Spleen (tissue), 11 donors: ENCODE measurements at regions not wholly inside any gene's neighbourhood (a gene's known extent, or its start where the extent isn't known, plus 50 kb on each side); places are given as distances from the start of the nearest gene placed in this dataset.
"Not testable (repeated sequence)": the region's sequence is repeated elsewhere in the genome, so short reads cannot be mapped to it uniquely, and the experiment has no call there.

Experiments
- DNase-seq: peaks from one replicate; pipeline ENCODE4 v3.0.0-alpha.2; 2020
- H3K27ac ChIP-seq, 8 donors: fragments of 200-600 bp; sonication (generic) in 7 of 8; 1 replicate in 4 of 8; 2 replicates in 4 of 8; pipeline versions ENCODE4 v1.5.0 to v1.8.0; 2016 to 2021; ENCODE audit warnings: inconsistent platforms in 4 of 8, mild to moderate bottlenecking in 4 of 8, moderate library complexity in 1 of 8
- H3K27me3 ChIP-seq, 7 donors: fragments of 200-600 bp; sonication (generic) in 6 of 7; replicated peaks in 1 of 7; 1 replicate in 4 of 7; 2 replicates in 3 of 7; pipeline versions ENCODE4 v1.5.0 to v1.8.0; 2016 to 2021; ENCODE audit warnings: inconsistent platforms in 3 of 7, mild to moderate bottlenecking in 1 of 7
- H3K36me3 ChIP-seq, 6 donors: fragments of 200-600 bp; sonication (generic) in 5 of 6; 1 replicate in 4 of 6; 2 replicates in 2 of 6; pipeline versions ENCODE4 v1.5.0 to v1.8.0; 2016 to 2021; ENCODE audit warnings: inconsistent platforms in 2 of 6
- H3K4me1 ChIP-seq, 6 donors: fragments of 200-600 bp; sonication (generic) in 5 of 6; 1 replicate in 3 of 6; 2 replicates in 3 of 6; pipeline versions ENCODE4 v1.5.0 to v1.8.0; 2016 to 2021; ENCODE audit warnings: inconsistent platforms in 3 of 6
- H3K4me3 ChIP-seq, 8 donors: fragments of 200-600 bp; sonication (generic) in 7 of 8; 1 replicate in 4 of 8; 2 replicates in 4 of 8; pipeline versions ENCODE4 v1.5.0 to v1.8.0; 2016 to 2021; ENCODE audit warnings: inconsistent platforms in 4 of 8, mild to moderate bottlenecking in 4 of 8, moderate library complexity in 2 of 8
- H3K9me3 ChIP-seq, 8 donors: fragments of 200-600 bp; sonication (generic) in 7 of 8; 1 replicate in 4 of 8; 2 replicates in 4 of 8; pipeline versions ENCODE4 v1.5.0 to v1.8.0; 2016 to 2021; ENCODE audit warnings: inconsistent platforms in 4 of 8
- CTCF ChIP-seq, 11 experiments: fragments of 200-600 bp in 7 of 11; fragments of 450-650 bp in 4 of 11; sonication (generic) in 4 of 11; IDR thresholded peaks in 8 of 11; conservative IDR thresholded peaks in 3 of 11; 1 replicate in 7 of 11; 2 replicates in 4 of 11; pipeline versions ENCODE4 v1.4.0 to v1.8.0; 2016 to 2021; ENCODE audit warnings: antibody characterized with exemption in 11 of 11, inconsistent platforms in 4 of 11, mild to moderate bottlenecking in 1 of 11
- POLR2A ChIP-seq, 3 donors: fragments of 450-650 bp; IDR thresholded peaks; one replicate each; pipeline ENCODE4 v1.5.1; 2017; ENCODE audit warnings: antibody characterized with exemption in 3 of 3, mild to moderate bottlenecking in 1 of 3
- POLR2AphosphoS5 ChIP-seq, 3 donors: sonication (generic); formaldehyde crosslinking; IDR thresholded peaks; one replicate each; pipeline ENCODE4 v1.5.1; 2017; ENCODE audit warnings: antibody characterized with exemption in 3 of 3
- WGBS, 5 donors: extraction: QIAGEN DNeasy Blood & Tissue Kit in 3 of 5; methylation state at CpG; one replicate each; pipeline versions ENCODE4 v1.1.5 to v1.1.7; 2013 to 2018; 5-methylcytosine and 5-hydroxymethylcytosine counted together
- intact Hi-C: fragments of 100-400 bp; cut with DNase I; formaldehyde crosslinking; loops from one replicate; pipeline ENCODE4 v1.15.0; 2023; ENCODE audit warnings: low total_unique reads
- donor health status: healthy with polysubstance abuse.
- donor health status: DM: no; HTN: no; CAD: no; lungs with moderate emphysema.
- donor health status: DM: no; HTN: no; CAD: no.
- donor health status: Bipolar disorder and iron deficiency.
- donor health status: healthy.
- donor health status: DM: no; HTN: no; CAD: no.
- donor health status: DM: yes; HTN: yes; CAD: no.

GRCh38 chr9:65400886-65401285 is 115.9 kb upstream of the FOXD4L5 start:
- DNase-seq, result no peak
- intact Hi-C loops, result no loop called here
- H3K9me3 ChIP-seq, result peaks cover 0 to 72% (median 45%) of the 10 kb centered on the region in 8 donors

GRCh38 chr9:65397763-65398719 is 113.0 kb upstream of the FOXD4L5 start:
- intact Hi-C loops, H3K4me3 ChIP-seq, H3K27ac ChIP-seq, H3K36me3 ChIP-seq, H3K27me3 ChIP-seq, H3K4me1 ChIP-seq: not testable (repeated sequence)
- peaks cover 0 to 54% (median 27%) of the 10 kb centered on the region in 8 donors for H3K9me3 ChIP-seq
- 80 to 91% (median 87%) methylated on average over 18 to 32 of the region's 42 CpGs for WGBS, 5 donors
- DNase-seq, result peak; percentile 36

More at GRCh38 chr9:65400886-65401285, 115.9 kb upstream of the FOXD4L5 start:
- H3K27ac ChIP-seq, result no peak overlapping the region
- no peaks in the 10 kb centered on the region for H3K4me1 ChIP-seq
- no peak overlapping the region for H3K4me3 ChIP-seq
- TF ChIP-seq CTCF (IDR thresholded peaks at IDR 0.05 in 8 of 11, conservative IDR thresholded peaks at IDR 0.05 in 3 of 11), result no peak
- no peak for TF ChIP-seq POLR2AphosphoS5 (IDR thresholded peaks at IDR 0.05)
- TF ChIP-seq POLR2A (IDR thresholded peaks at IDR 0.05), result no peak
- 77 to 90% (median 87%) methylated on average over 4 to 9 of the region's 9 CpGs for WGBS, 5 donors
- no peaks in the 10 kb centered on the region for H3K27me3 ChIP-seq
- no peaks in the 10 kb centered on the region for H3K36me3 ChIP-seq

GRCh38 chr9:65397226-65397625 is 112.2 kb upstream of the FOXD4L5 start:
- 85 to 93% (median 89%) methylated on average over 18 to 20 of the region's 20 CpGs for WGBS, 5 donors

GRCh38 chr9:65396601-65397000 is 111.6 kb upstream of the FOXD4L5 start:
- H3K4me3 ChIP-seq, intact Hi-C loops, H3K4me1 ChIP-seq, H3K27me3 ChIP-seq, H3K27ac ChIP-seq, DNase-seq, H3K36me3 ChIP-seq: not testable (repeated sequence)
- WGBS, 5 donors, result 73 to 87% (median 80%) methylated on average over 9 to 10 of the region's 10 CpGs
- peaks cover 0 to 44% (median 16%) of the 10 kb centered on the region in 8 donors for H3K9me3 ChIP-seq

More at GRCh38 chr9:65397226-65397625, 112.2 kb upstream of the FOXD4L5 start:
- intact Hi-C loops, H3K27ac ChIP-seq, H3K36me3 ChIP-seq, H3K4me3 ChIP-seq, H3K4me1 ChIP-seq, H3K27me3 ChIP-seq: not testable (repeated sequence)
- peak; percentile 42 for DNase-seq
- peaks cover 0 to 50% (median 19%) of the 10 kb centered on the region in 8 donors for H3K9me3 ChIP-seq

- H3K9me3 ChIP-seq, result peaks cover 0 to 43% (median 8%) of the 10 kb centered on the region in 8 donors
- H3K27ac ChIP-seq, intact Hi-C loops, H3K4me1 ChIP-seq, H3K27me3 ChIP-seq, H3K36me3 ChIP-seq, H3K4me3 ChIP-seq, DNase-seq: not testable (repeated sequence)
- 81 to 91% (median 83%) methylated on average over 8 to 14 of the region's 15 CpGs for WGBS, 5 donors
Measured at GRCh38 chr9:65395789-65396188, 110.8 kb upstream of the FOXD4L5 start.

GRCh38 chr9:65395121-65395520 is 110.1 kb upstream of the FOXD4L5 start:
- H3K36me3 ChIP-seq, H3K27ac ChIP-seq, H3K4me3 ChIP-seq, H3K4me1 ChIP-seq, intact Hi-C loops, H3K27me3 ChIP-seq: not testable (repeated sequence)
- peaks cover 0 to 43% (median 4%) of the 10 kb centered on the region in 8 donors for H3K9me3 ChIP-seq
- WGBS, 5 donors, result 82 to 87% (median 84%) methylated on average over 17 to 21 of the region's 25 CpGs
- DNase-seq, result peak; percentile 51

- peak; percentile 46 for DNase-seq
Measured at GRCh38 chr9:65393111-65393810, 108.3 kb upstream of the FOXD4L5 start.

GRCh38 chr9:65392611-65393010 is 107.6 kb upstream of the FOXD4L5 start:
- H3K4me3 ChIP-seq, H3K4me1 ChIP-seq, H3K27me3 ChIP-seq, H3K27ac ChIP-seq, H3K36me3 ChIP-seq, intact Hi-C loops: not testable (repeated sequence)
- peaks cover 0 to 49% (median 11%) of the 10 kb centered on the region in 8 donors for H3K9me3 ChIP-seq
- DNase-seq, result peak; percentile 48
- WGBS, 5 donors, result 62 to 80% (median 71%) methylated on average over 5 of the region's 6 CpGs

More at GRCh38 chr9:65393111-65393810, 108.3 kb upstream of the FOXD4L5 start:
- H3K4me1 ChIP-seq, H3K27me3 ChIP-seq, H3K36me3 ChIP-seq, H3K27ac ChIP-seq, H3K4me3 ChIP-seq, intact Hi-C loops: not testable (repeated sequence)
- WGBS, 5 donors, result 75 to 86% (median 79%) methylated on average over 12 of the region's 12 CpGs
- H3K9me3 ChIP-seq, result peaks cover 0 to 51% (median 12%) of the 10 kb centered on the region in 8 donors

GRCh38 chr9:65389710-65390109 is 104.7 kb upstream of the FOXD4L5 start:
- intact Hi-C loops, H3K27me3 ChIP-seq, H3K36me3 ChIP-seq, H3K4me3 ChIP-seq, H3K4me1 ChIP-seq, H3K27ac ChIP-seq: not testable (repeated sequence)
- peak; percentile 82 for DNase-seq
- 69 to 94% (median 87%) methylated on average over 11 to 17 of the region's 17 CpGs for WGBS, 5 donors
- H3K9me3 ChIP-seq, result peaks cover 0 to 64% (median 25%) of the 10 kb centered on the region in 8 donors
